HAP-1 (cell line): ENCODE measurements at regions not wholly inside any gene's neighbourhood (a gene's known extent, or its start where the extent isn't known, plus 50 kb on each side); places are given as distances from the start of the nearest gene placed in this dataset.

Experiments used
- DNase-seq, 2 experiments: peaks; one replicate each; pipeline ENCODE4 v3.0.0-alpha.2; 2016 to 2020; ENCODE audit warnings: low spot score in 2 of 2
- H3K27me3 ChIP-seq: fragments of 250-450 bp; sonication (Bioruptor Pico); 2 replicates; pipeline ENCODE4 v1.5.1; 2020; ENCODE audit warnings: low read depth, mild to moderate bottlenecking, moderate library complexity
- H3K36me3 ChIP-seq: fragments of 250-450 bp; sonication (Bioruptor Pico); replicated peaks from 2 replicates; pipeline ENCODE4 v1.5.1; 2020; ENCODE audit warnings: mild to moderate bottlenecking
- H3K4me1 ChIP-seq: fragments of 250-450 bp; sonication (Bioruptor Pico); 2 replicates; pipeline ENCODE4 v1.5.1; 2020; ENCODE audit warnings: mild to moderate bottlenecking
- H3K4me3 ChIP-seq: fragments of 250-450 bp; sonication (Bioruptor Pico); 2 replicates; pipeline ENCODE4 v1.5.1; 2020; ENCODE audit warnings: mild to moderate bottlenecking, moderate library complexity
- H3K9me3 ChIP-seq: fragments of 250-450 bp; sonication (Bioruptor Pico); 2 replicates; pipeline ENCODE4 v1.5.1; 2020; ENCODE audit warnings: mild to moderate bottlenecking, moderate library complexity
- in situ Hi-C: fragments of 300-500 bp; cut with MboI; formaldehyde crosslinking; loops from 3 replicates; pipeline ENCODE4 v1.14.3; 2020; ENCODE audit warnings: low sequenced_read_pairs, inconsistent platforms, mixed read lengths

DNA sequence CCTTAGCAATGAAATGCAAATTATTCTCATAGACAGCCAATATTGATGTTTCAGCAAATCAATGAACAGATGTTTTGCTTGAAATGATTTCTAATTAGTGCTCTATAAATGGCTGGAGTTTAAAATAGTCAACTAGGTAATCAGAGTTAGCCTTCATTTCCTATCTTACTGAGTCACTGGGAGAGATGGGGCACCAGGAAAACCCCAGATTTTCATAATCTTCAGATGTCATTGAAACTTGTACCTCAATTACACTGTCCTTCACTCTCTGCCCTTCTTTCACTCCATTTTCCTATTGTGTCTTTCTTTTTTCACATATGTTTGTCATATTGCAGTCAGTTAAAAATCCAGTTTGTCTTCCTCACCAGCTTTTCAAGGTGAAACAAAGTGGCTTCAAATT, 92.7 kb downstream of the C12orf75 start:
- H3K9me3 ChIP-seq: no peaks in the 10 kb centered on the region
- DNase-seq: no peak
- in situ Hi-C loops: loop anchor here (5.0 to 10.0 kb wide), 2 partner anchors 709 to 802 kb away; no protein-coding TSS in a partner anchor
- H3K36me3 ChIP-seq: no peaks in the 10 kb centered on the region
- H3K27me3 ChIP-seq: no peaks in the 10 kb centered on the region
- H3K4me3 ChIP-seq: no peak overlapping the region
- peaks cover 6% of the 10 kb centered on the region for H3K4me1 ChIP-seq

DNA sequence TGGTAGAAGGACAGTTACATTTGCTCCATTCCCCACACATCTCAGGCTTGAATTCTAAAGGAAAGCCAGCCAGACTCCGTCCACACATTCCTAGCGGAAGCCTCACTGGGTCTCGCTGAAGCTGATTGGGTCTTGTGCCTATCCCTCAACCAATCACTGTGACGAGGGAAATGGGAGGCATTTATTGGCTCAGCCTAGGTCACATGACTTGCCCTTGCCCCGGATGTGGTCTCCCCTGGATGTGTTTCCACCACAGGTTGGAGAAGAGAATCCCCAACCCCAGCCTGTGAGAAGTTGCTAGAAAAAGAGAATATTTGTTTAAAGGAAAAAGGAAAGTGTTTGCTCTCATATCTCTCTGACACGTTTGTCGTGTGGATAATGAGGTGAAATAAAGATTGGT, 93.4 kb downstream of the C12orf75 start:
- Histone ChIP-seq H3K4me3 (no peak overlapping the region), H3K27me3 (no peaks in the 10 kb centered on the region), H3K9me3 (no peaks in the 10 kb centered on the region), H3K36me3 (no peaks in the 10 kb centered on the region), H3K4me1 (peaks cover 6% of the 10 kb centered on the region)
- no peak for DNase-seq
- in situ Hi-C loops: loop anchor here (5.0 to 10.0 kb wide), 2 partner anchors 708 to 801 kb away; no protein-coding TSS in a partner anchor

DNA sequence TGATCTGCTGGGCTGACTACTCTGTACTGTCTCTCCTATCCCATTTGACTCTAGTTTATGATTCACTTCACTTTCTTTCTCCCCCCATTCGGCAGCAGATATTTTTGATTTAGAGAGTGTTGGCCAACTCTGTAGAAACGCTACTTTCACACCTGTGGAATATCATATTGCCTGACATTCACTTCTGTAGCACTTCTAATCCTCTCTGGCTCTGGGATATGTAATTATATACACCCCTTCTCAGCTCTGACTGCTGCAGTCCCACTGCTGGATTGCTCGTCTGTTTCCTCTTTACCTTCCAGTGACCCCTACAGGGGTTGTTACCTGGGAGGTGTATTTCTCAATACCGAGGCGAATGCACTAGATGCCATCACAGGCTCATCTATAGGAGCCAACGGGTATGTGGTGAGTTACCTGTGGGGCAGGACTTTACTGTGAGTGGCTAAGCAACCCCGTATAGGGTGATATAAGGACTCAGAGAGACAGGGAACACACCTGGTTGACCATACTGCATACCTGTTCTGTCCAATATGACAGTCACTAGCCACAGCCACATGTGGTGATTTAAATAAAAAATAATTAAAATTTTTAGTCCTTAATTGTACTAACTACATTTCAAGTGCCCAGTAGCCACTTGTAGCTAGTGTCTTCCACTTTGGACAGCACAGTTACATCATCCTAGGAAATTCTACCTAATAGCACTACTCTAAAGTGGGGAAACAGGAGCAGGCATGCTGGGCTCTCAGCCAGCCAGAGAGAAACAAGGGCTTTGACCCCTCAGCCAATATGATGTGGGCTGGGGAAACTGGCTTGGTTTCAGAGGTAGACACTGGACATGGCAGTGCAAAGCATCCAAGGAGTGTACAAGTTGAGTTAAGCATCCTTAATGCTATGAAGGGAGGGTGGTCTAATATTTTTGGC, 95.0 kb downstream of the C12orf75 start:
- in situ Hi-C loops: loop anchor here (10.0 kb wide), 1 partner anchor 799 kb away; no protein-coding TSS in a partner anchor
- H3K36me3 ChIP-seq: no peaks in the 10 kb centered on the region
- no peak overlapping the region for H3K4me3 ChIP-seq
- H3K9me3 ChIP-seq: no peaks in the 10 kb centered on the region
- H3K27me3 ChIP-seq: no peaks in the 10 kb centered on the region
- DNase-seq: no peak
- peaks cover 9% of the 10 kb centered on the region for H3K4me1 ChIP-seq

DNA sequence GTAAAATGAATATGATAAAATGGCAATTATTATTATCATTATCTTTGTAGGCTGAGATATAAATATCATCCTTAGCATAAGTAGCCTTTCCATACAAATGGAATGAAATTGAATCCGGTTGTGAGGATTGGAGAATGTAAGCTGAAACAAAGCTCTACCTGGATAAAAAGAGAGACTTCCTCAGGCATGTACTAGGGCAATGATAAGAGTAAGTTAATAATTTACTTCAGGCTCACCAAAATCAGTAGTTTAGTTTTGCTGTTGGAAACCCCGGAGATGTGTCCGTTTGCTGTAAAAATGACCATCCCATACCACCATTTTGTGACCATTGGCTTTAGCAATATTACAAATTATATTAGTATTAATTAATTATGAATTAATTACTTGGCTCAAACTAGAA, 96.3 kb downstream of the C12orf75 start:
- Histone ChIP-seq H3K9me3 (no peaks in the 10 kb centered on the region), H3K36me3 (no peaks in the 10 kb centered on the region), H3K4me3 (no peak overlapping the region), H3K4me1 (peaks cover 18% of the 10 kb centered on the region), H3K27me3 (no peaks in the 10 kb centered on the region)
- in situ Hi-C loops: loop anchor here (10.0 kb wide), 1 partner anchor 798 kb away; no protein-coding TSS in a partner anchor
- DNase-seq: no peak

DNA sequence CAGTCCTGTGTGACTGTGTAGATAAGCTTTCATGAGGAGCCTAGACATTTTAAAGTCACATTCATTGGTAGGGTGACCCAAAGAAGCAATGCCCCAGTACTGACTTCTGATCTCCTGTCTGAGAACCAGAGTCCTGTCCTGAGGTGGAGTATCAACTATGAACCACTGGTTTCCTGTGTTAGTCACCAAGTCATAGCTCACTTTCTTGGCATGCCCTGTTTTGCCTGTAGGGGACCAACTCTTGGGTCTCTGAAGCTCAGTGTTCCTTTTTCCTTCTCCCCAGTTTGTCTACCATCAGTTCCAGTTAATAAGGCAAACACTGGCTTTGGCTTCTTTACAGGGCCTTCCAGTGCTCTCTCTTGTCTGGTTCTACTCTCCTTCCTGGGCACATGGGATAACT, 97.4 kb downstream of the C12orf75 start:
- Histone ChIP-seq H3K9me3 (no peaks in the 10 kb centered on the region), H3K27me3 (no peaks in the 10 kb centered on the region), H3K4me1 (peaks cover 23% of the 10 kb centered on the region), H3K36me3 (no peaks in the 10 kb centered on the region), H3K4me3 (no peak overlapping the region)
- no peak for DNase-seq
- in situ Hi-C loops: loop anchor here (10.0 kb wide), 1 partner anchor 797 kb away; no protein-coding TSS in a partner anchor

DNA sequence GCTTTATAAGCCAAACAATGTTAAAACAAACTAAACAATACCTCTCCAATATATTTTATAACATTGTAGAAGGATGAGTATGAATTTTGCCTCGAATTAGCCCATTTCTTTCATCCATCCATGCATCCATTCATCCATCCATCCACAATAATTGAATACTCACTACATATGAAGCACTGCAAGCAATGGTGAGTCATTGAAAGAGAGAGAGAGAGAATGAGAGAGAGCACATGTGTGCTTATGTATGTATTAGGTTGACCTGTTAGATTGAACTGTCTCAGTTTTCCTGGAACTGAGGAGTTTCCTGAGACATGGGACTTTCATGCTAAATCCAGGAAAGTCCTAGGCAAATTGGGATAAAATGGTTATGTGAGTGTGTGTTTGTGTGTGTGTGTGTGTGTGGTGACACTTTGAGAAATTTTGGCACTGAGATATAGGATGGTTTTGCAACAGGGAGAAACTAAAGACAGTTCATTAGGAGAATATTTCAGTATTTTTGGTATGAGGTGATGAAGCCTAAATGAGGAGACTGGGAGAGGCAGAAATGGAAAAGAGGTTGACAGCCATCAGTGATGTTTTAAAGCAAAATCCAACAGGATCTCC, 98.4 kb downstream of the C12orf75 start:
- DNase-seq: no peak
- no peaks in the 10 kb centered on the region for H3K27me3 ChIP-seq
- no peaks in the 10 kb centered on the region for H3K9me3 ChIP-seq
- no peaks in the 10 kb centered on the region for H3K36me3 ChIP-seq
- in situ Hi-C loops: loop anchor here (10.0 kb wide), 1 partner anchor 796 kb away; no protein-coding TSS in a partner anchor
- peaks cover 23% of the 10 kb centered on the region for H3K4me1 ChIP-seq
- H3K4me3 ChIP-seq: no peak overlapping the region

DNA sequence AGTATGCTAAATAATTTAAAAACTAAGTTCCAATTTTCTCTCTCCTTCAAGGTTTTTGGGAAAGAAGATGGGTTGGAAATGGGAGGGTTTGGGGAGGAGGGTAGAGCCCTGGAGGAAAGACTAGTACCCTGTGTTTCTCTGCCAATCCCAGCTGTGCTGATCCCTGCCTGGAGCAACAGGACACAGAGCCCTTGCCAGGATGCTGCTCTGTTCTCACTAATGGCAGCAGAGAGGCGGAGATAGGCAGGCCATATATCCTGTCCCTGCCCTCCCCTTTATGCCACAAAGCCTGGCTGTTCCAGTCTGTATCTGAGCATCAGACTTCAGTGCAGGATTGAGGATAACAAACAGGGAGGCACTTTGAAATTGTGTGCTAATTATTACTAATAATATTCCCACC, 99.0 kb downstream of the C12orf75 start:
- Histone ChIP-seq H3K4me1 (peaks cover 26% of the 10 kb centered on the region), H3K27me3 (no peaks in the 10 kb centered on the region), H3K9me3 (no peaks in the 10 kb centered on the region), H3K36me3 (no peaks in the 10 kb centered on the region), H3K4me3 (no peak overlapping the region)
- in situ Hi-C loops: loop anchor here (10.0 kb wide), 1 partner anchor 795 kb away; no protein-coding TSS in a partner anchor
- DNase-seq: no peak

DNA sequence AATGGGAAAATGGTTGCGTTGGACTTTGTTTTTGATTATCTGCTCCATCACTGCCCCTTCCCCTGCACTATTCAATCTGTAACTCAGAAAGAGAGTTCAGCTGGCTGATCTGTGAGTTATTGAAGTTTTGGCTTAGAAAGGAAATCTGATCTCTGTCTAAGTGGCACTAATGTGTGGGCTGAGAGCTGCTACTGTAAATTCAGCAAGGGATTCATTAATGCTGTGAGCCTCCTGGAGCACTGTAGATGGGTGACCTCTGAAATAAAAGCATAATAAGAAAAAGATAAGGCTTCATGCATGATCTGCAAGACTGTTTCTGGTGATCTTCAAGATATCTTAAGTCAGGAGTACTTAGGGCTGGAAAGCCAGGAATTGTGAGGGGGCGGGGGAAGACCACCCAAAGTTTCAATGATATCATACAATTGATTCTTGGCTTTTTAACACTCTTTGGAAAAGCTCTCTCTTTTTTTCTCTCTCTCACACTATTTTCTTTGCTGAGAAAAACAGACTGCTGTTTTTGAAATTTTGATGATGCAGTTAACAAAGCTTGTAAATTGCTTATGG, 101.1 kb downstream of the C12orf75 start:
- H3K4me3 ChIP-seq: no peak overlapping the region
- in situ Hi-C loops: no loop called here
- DNase-seq: peak in 1 of 2 experiments; percentile 70

DNA sequence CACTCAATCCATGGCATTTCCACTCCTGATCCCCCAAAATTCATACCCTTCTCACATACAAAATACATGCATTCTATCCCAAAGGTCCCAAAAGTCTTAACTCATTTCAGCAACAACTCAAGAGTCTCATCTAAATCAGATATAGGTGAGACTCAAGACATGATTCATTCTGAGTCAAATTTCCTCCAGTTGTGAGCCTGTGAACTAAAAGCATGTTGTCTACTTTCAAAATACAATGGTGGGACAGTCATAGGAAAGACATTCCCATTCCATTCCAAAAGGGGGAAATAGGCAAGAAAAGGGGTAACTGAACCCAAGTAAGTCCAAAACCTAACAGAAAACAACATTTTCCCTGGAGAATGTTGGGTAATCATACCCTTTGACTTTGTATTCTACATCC, 103.3 kb downstream of the C12orf75 start:
- no peak for DNase-seq
- Histone ChIP-seq H3K9me3 (no peaks in the 10 kb centered on the region), H3K4me3 (no peak overlapping the region), H3K4me1 (peaks cover 40% of the 10 kb centered on the region), H3K36me3 (no peaks in the 10 kb centered on the region), H3K27me3 (no peaks in the 10 kb centered on the region)
- in situ Hi-C loops: no loop called here

More for the DNA sequence above, 101.1 kb downstream of the C12orf75 start:
- Histone ChIP-seq H3K9me3 (no peaks in the 10 kb centered on the region), H3K36me3 (no peaks in the 10 kb centered on the region), H3K27me3 (no peaks in the 10 kb centered on the region), H3K4me1 (peaks cover 38% of the 10 kb centered on the region)

DNA sequence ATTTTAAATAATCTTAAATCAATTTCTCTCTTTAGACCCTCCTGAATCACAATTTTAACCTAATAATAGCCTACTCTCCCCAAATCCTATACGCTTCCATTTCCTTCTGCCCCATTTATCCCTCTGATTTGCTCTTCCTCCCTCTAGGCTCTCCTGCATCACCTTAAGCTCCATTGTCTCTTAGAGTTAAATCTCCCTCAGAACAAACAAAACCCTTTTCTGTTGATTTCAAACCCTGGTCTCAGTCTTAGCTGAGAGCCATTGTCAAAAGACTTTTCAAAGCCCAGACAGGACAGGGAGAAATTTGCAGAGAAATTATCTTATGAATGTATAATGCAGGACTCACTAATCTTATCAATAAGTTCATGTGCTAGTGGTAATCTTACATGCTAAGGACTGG, 106.1 kb downstream of the C12orf75 start:
- H3K4me1 ChIP-seq: peaks cover 26% of the 10 kb centered on the region
- in situ Hi-C loops: no loop called here
- H3K27me3 ChIP-seq: no peaks in the 10 kb centered on the region
- no peaks in the 10 kb centered on the region; the same call in 1 of the 2 replicates for H3K9me3 ChIP-seq
- no peak overlapping the region for H3K4me3 ChIP-seq
- H3K36me3 ChIP-seq: no peaks in the 10 kb centered on the region
- DNase-seq: peak in 1 of 2 experiments; percentile 78

DNA sequence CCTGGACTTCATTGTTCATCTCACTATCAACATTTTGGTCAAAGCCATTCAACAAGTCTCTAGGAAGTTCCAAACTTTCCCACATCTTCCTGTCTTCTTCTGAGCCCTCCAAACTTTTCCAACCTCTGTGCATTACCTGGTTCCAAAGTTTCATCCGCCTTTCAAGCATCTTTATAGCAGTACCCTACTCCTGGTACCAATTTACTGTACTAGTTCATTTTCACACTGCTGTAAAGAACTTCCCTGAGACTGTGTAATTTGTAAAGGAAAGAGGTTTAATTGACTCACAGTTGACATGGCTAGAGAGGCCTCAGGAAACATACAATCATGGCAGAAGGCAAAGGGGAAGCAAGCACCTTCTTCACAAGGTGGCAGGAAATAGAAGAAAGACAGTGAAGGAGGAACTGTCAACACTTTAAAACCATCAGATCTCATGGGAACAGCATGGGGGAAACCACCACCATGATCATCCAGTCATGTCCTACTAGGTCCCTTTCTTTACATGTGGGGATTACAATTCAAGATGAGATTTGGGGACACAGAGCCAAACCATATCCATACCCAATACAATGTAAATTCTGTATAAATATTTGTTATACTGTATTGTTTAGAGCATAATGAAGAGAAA, 109.7 kb downstream of the C12orf75 start:
- H3K9me3 ChIP-seq: no peaks in the 10 kb centered on the region; the same call in 1 of the 2 replicates
- no peak overlapping the region for H3K4me3 ChIP-seq
- no peak for DNase-seq
- no peaks in the 10 kb centered on the region for H3K36me3 ChIP-seq
- H3K27me3 ChIP-seq: no peaks in the 10 kb centered on the region
- in situ Hi-C loops: no loop called here
- H3K4me1 ChIP-seq: peaks cover 35% of the 10 kb centered on the region

DNA sequence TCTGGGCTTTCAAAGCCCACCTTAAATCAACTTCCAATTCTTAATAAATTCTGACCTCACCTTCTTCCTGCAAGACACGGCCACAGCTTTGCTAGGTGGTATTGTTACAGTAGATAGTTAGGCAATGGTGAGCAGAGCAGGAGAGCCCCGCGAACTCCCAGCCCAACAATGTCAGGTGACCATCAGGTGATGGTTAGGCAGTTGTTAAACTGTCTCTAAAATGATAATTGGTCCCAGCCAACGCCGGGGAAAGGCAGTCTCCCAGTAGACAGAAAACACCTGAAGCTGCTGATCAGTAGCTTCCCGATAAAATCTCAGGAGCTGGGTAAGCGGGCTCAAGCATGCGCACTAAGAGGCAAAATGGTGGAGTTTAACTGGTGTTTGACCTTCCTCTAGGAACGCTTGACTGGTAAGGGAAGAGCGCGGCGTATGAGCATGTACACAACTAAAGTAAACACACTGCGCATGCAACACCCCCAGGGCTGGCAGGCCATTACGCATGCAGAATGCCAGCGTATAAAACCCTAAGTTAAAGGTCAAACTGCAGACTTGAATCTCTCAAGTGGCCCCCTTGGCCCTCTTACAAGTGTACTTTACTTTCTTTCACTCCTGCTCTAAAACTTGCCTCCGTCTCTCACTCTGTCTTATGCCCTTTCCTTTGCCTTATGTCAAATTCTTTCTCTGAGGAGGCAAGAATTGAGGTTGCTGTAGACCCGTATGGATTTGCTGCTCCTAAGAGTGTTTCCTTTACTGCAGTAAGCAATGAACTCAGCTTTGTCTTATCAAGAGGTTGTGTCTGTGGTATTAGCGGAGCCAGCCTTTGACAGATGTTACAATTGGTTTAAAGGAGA, 113.5 kb downstream of the C12orf75 start:
- Histone ChIP-seq H3K4me1 (peaks cover 36% of the 10 kb centered on the region), H3K27me3 (no peaks in the 10 kb centered on the region), H3K36me3 (no peaks in the 10 kb centered on the region), H3K9me3 (no peaks in the 10 kb centered on the region; the same call in 1 of the 2 replicates), H3K4me3 (no peak overlapping the region)
- in situ Hi-C loops: no loop called here
- DNase-seq: peak in 1 of 2 experiments; percentile 66
